Subcutaneous abdominal adipose tissue (tissue), 5 donors: ENCODE measurements at regions not wholly inside any gene's neighbourhood (a gene's known extent, or its start where the extent isn't known, plus 50 kb on each side); places are given as distances from the start of the nearest gene placed in this dataset.
"Not testable (repeated sequence)": the region's sequence is repeated elsewhere in the genome, so short reads cannot be mapped to it uniquely, and the experiment has no call there.

Source experiments
- H3K27ac ChIP-seq: one replicate; pipeline ENCODE4 v1.7.0; 2013; ENCODE audit warnings: low read depth, mild to moderate bottlenecking, inconsistent platforms, low read length, moderate library complexity
- H3K27me3 ChIP-seq, 5 donors: one replicate each; pipeline ENCODE4 v1.7.0; 2013; ENCODE audit warnings: low read length in 5 of 5, inconsistent platforms in 1 of 5; ENCODE audit not compliant: control insufficient read depth in 5 of 5, insufficient read depth in 4 of 5
- H3K36me3 ChIP-seq, 5 donors: one replicate each; pipeline ENCODE4 v1.7.0; 2013; ENCODE audit warnings: low read length in 5 of 5; ENCODE audit not compliant: control insufficient read depth in 5 of 5, insufficient read depth in 5 of 5
- H3K4me1 ChIP-seq, 5 donors: one replicate each; pipeline ENCODE4 v1.7.0; 2013; ENCODE audit warnings: low read length in 5 of 5, mild to moderate bottlenecking in 3 of 5, moderate library complexity in 1 of 5; ENCODE audit not compliant: control insufficient read depth in 5 of 5, insufficient read depth in 5 of 5
- H3K4me3 ChIP-seq, 5 donors: one replicate each; pipeline ENCODE4 v1.7.0; 2013; ENCODE audit warnings: low read length in 5 of 5, low read depth in 1 of 5
- H3K9ac ChIP-seq, 5 donors: one replicate each; pipeline ENCODE4 v1.7.0; 2013; ENCODE audit warnings: low read length in 5 of 5, mild to moderate bottlenecking in 4 of 5, moderate library complexity in 3 of 5
- H3K9me3 ChIP-seq, 5 donors: one replicate each; pipeline ENCODE4 v1.7.0; 2013; ENCODE audit warnings: low read length in 5 of 5; ENCODE audit not compliant: control insufficient read depth in 5 of 5
- donor health status: healthy.
- donor health status: healthy.
- donor health status: healthy.
- donor health status: healthy.
- donor health status: healthy.

DNA sequence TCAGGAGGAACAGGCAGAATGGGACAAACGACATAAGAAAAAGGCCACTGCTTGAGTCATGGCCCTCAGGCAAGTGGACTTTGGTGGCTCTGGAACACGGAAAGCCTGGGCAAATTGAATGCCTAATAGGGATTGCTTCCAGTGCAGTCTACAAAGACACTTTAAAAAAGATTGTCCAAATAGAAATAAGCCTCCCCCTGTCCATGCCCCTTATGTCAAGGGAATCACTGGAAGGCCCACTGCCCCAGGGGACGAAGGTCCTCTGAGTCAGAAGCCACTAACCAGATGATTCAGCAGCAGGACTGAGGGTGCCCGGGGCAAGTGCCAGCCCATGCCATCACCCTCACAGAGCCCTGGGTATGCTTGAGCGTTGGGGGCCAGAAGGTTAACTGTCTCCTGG is 51.5 kb upstream of the SRD5A2 start:
- not testable (repeated sequence) for H3K4me1 ChIP-seq, H3K27ac ChIP-seq, H3K36me3 ChIP-seq, H3K9ac ChIP-seq, H3K4me3 ChIP-seq, H3K9me3 ChIP-seq, H3K27me3 ChIP-seq
